LNCAP (cell line): ENCODE measurements at regions not wholly inside any gene's neighbourhood (a gene's known extent, or its start where the extent isn't known, plus 50 kb on each side); places are given as distances from the start of the nearest gene placed in this dataset.

Experiments
- TF ChIP-seq, protein P1 (sequence below): fragments of 450-650 bp; IDR thresholded peaks from 2 replicates; pipeline ENCODE4 v1.5.1; 2017; ENCODE audit warnings: mild to moderate bottlenecking

DNA sequence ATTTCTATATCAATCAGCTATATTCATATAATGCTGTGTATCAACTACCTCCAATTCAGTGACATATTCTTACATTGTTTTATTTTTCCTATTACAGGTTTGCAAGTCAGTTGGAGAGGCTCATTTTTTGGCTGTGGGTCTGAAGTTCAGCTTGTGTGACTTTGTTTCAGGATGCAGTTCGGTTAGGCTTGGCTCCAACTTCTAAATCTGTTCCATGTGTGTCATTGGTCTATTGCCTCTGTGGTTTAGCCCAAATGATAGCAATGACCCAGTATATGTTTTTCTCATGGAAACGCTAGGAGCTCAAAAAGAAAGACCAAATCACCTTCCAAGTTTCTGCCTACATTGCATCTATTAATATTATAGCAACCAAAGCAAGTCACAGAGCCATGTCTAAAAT, 848.6 kb upstream of the LRFN5 start:
- TF ChIP-seq, protein P1, sequence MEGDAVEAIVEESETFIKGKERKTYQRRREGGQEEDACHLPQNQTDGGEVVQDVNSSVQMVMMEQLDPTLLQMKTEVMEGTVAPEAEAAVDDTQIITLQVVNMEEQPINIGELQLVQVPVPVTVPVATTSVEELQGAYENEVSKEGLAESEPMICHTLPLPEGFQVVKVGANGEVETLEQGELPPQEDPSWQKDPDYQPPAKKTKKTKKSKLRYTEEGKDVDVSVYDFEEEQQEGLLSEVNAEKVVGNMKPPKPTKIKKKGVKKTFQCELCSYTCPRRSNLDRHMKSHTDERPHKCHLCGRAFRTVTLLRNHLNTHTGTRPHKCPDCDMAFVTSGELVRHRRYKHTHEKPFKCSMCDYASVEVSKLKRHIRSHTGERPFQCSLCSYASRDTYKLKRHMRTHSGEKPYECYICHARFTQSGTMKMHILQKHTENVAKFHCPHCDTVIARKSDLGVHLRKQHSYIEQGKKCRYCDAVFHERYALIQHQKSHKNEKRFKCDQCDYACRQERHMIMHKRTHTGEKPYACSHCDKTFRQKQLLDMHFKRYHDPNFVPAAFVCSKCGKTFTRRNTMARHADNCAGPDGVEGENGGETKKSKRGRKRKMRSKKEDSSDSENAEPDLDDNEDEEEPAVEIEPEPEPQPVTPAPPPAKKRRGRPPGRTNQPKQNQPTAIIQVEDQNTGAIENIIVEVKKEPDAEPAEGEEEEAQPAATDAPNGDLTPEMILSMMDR: no peak

- TF ChIP-seq, protein P1: no peak
Observed at GRCh38 chr14:40757376-40757950, 849.2 kb upstream of the LRFN5 start.

- TF ChIP-seq, protein P1: no peak
Observed at GRCh38 chr14:40733206-40733605, 873.5 kb upstream of the LRFN5 start.

GRCh38 chr14:40727107-40727506, 879.6 kb upstream of the LRFN5 start:
- TF ChIP-seq, protein P1: no peak

DNA sequence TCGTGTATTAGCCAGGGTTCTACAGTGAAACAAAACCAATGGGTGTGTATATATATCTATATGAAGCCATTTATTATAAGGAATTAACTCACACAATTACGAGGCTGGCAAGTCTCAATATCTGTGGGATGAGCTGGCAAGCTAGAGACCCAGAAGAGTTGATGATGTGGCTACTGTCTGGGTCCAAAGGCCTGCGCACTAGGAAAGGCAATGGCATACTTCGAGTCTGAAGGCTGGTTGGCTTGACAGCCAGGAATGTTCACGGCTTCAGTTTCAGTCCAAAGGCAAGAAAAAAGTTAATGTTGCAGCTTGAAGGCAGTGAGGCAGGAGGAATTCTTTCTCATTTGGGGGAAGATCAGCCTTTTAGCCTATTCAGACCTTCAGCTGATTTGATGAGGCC, 893.3 kb upstream of the LRFN5 start:
- TF ChIP-seq, protein P1: no peak

DNA sequence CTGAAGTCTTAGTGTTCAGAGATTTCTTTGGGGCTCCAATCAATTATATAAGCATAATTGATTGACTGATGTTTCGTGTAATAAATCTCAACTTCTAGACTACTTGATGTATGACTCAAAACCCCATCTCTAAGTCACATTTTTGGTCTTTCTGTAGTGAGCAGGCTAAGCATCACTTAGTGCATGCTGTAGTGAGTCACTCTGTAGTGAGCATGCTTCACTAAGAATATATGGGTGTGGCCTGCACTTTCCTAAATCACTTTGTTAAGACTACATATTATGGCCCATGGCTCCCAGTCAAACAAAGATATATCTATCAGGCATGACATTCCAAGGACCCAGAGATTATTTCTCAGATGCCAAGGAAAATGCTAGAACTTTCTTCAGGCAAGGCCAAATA, 909.4 kb upstream of the LRFN5 start:
- TF ChIP-seq, protein P1: no peak

GRCh38 chr14:40694023-40694422, 912.7 kb upstream of the LRFN5 start:
- TF ChIP-seq, protein P1: no peak

DNA sequence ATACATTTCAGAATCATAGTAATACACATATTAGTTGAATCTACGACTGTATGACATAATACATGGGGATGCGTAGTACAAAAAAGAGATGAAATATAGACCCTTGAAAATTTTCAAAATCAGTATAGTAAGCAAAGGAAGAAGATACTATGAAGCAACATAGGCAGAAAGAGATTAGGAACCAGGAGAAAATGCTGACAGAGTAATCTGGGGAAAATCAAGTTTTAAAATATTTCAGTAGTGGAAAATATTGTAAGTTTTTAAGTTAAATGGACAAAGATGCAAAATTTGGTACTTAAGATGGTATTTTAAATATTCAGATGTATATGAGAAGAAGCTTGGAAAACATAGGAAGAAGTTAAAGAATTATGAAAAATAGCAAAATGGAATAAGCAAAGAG, 915.6 kb upstream of the LRFN5 start:
- TF ChIP-seq, protein P1: no peak
